Transverse colon (tissue), 4 donors: ENCODE measurements at regions not wholly inside any gene's neighbourhood (a gene's known extent, or its start where the extent isn't known, plus 50 kb on each side); places are given as distances from the start of the nearest gene placed in this dataset.

Source experiments
- DNase-seq: peaks from one replicate; pipeline ENCODE4 v3.0.0-alpha.2; 2019
- H3K27ac ChIP-seq, 4 donors: fragments of 200-600 bp; sonication (generic); 2 replicates each; pipeline ENCODE4 v1.5.1; 2016 to 2018; ENCODE audit warnings: inconsistent platforms in 4 of 4
- H3K27me3 ChIP-seq: fragments of 200-600 bp; sonication (generic); 2 replicates; pipeline ENCODE4 v1.5.1; 2017; ENCODE audit warnings: inconsistent platforms
- H3K36me3 ChIP-seq, 4 donors: fragments of 200-600 bp; sonication (generic); 2 replicates each; pipeline ENCODE4 v1.5.1; 2017 to 2019; ENCODE audit warnings: inconsistent platforms in 4 of 4
- H3K4me1 ChIP-seq, 4 donors: fragments of 200-600 bp; sonication (generic); 2 replicates each; pipeline ENCODE4 v1.5.1; 2017 to 2020; ENCODE audit warnings: inconsistent platforms in 4 of 4
- H3K4me3 ChIP-seq, 4 donors: fragments of 200-600 bp; sonication (generic); 1 replicate in 1 of 4; 2 replicates in 3 of 4; pipeline versions ENCODE4 v1.5.1 to v1.6.1; 2017 to 2019; ENCODE audit warnings: inconsistent platforms in 4 of 4
- H3K9me3 ChIP-seq, 2 donors: fragments of 200-600 bp; sonication (generic); 2 replicates each; pipeline ENCODE4 v1.5.1; 2017 to 2019; ENCODE audit warnings: inconsistent platforms in 2 of 2
- EP300 ChIP-seq: sonication (generic); formaldehyde crosslinking; IDR thresholded peaks from one replicate; pipeline ENCODE4 v1.6.1; 2017; ENCODE audit warnings: antibody characterized with exemption, low read depth
- POLR2A ChIP-seq: fragments of 450-650 bp; IDR thresholded peaks from one replicate; pipeline ENCODE4 v1.6.1; 2016; ENCODE audit warnings: antibody characterized with exemption, mild to moderate bottlenecking, moderate library complexity
- POLR2AphosphoS5 ChIP-seq, 3 donors: sonication (generic); formaldehyde crosslinking; IDR thresholded peaks; one replicate each; pipeline ENCODE4 v1.6.1; 2016; ENCODE audit warnings: antibody characterized with exemption in 3 of 3
- WGBS, 2 donors: methylation state at CpG; one replicate each; pipeline ENCODE4 v1.1.5; 2018; ENCODE audit warnings: low coverage in 1 of 2; 5-methylcytosine and 5-hydroxymethylcytosine counted together
- in situ Hi-C, 4 donors: fragments of 200-750 bp; cut with MboI; loops; one replicate each; pipeline versions ENCODE4 v1.15.0 to v1.15.1; 2017; ENCODE audit warnings: low sequenced_read_pairs in 3 of 4, low pct_ligation_motif_present in 1 of 4, low pct_unique_long_range_greater_than_20kb in 1 of 4
- intact Hi-C: fragments of 100-400 bp; cut with DNase I; formaldehyde crosslinking; loops from one replicate; pipeline ENCODE4 v1.15.1; 2023; ENCODE audit warnings: low total_unique reads
- TF ChIP-seq, protein P1 (sequence below), 5 experiments: fragments of 200-600 bp in 3 of 5; fragments of 450-650 bp in 2 of 5; sonication (generic) in 3 of 5; IDR thresholded peaks; 1 replicate in 2 of 5; 2 replicates in 3 of 5; pipeline ENCODE4 v1.5.1; 2016 to 2017; ENCODE audit warnings: antibody characterized with exemption in 5 of 5, inconsistent platforms in 3 of 5, mild to moderate bottlenecking in 2 of 5, moderate library complexity in 1 of 5

DNA sequence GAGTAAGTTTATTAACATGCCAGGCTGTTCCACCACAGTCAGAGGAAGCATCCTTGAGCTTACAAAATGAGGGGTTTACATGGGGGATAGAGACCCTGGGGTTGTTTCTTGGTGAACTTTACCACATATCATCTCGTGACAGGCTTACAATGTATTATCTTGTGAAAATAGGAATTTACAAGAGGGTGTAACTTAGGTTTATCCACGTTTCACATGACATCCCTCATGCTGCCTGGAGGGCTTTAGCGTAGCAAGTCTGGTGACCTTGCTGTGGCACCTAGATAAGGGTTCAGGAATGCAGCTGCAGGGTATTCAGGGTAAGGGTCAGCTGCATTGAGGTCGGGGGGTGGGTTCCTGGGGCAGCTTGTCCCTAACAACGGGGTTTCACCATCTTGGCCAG is 154.6 kb upstream of the ARG1 start:
- Histone ChIP-seq H3K4me1 (no peaks in the 10 kb centered on the region), H3K9me3 (no peaks in the 10 kb centered on the region), H3K27ac (no peak overlapping the region), H3K36me3 (no peaks in the 10 kb centered on the region), H3K4me3 (no peak overlapping the region), H3K27me3 (no peaks in the 10 kb centered on the region)
- in situ Hi-C loops (no loop called here), intact Hi-C loops (no loop called here)
- WGBS, 2 donors: 72 to 83% methylated on average over 1 to 5 of the region's 5 CpGs
- no peak for DNase-seq
- TF ChIP-seq, protein P1, sequence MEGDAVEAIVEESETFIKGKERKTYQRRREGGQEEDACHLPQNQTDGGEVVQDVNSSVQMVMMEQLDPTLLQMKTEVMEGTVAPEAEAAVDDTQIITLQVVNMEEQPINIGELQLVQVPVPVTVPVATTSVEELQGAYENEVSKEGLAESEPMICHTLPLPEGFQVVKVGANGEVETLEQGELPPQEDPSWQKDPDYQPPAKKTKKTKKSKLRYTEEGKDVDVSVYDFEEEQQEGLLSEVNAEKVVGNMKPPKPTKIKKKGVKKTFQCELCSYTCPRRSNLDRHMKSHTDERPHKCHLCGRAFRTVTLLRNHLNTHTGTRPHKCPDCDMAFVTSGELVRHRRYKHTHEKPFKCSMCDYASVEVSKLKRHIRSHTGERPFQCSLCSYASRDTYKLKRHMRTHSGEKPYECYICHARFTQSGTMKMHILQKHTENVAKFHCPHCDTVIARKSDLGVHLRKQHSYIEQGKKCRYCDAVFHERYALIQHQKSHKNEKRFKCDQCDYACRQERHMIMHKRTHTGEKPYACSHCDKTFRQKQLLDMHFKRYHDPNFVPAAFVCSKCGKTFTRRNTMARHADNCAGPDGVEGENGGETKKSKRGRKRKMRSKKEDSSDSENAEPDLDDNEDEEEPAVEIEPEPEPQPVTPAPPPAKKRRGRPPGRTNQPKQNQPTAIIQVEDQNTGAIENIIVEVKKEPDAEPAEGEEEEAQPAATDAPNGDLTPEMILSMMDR (IDR thresholded peaks at IDR 0.05): no peak

DNA sequence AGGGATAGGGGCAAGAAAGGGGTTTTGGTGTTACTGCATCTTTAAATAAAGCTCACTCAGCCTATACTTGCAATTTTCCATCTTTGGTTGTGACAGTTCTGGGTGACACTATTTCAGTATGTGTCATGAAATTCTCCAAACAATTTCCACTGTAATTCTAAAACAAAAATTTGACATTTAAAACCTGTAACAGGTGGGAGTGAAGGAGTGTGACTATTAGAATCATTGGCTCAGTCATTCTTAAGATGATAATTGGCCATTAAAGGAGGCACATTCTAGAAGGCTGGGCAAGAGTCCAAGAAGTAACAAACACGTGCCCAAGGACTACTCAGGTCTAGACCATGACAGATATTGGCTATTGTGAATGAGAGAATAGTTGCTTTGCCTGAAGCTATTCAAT is 153.3 kb upstream of the ARG1 start:
- intact Hi-C loops (no loop called here), in situ Hi-C loops (no loop called here)
- Histone ChIP-seq H3K27ac (no peak overlapping the region), H3K36me3 (no peaks in the 10 kb centered on the region), H3K9me3 (no peaks in the 10 kb centered on the region), H3K27me3 (no peaks in the 10 kb centered on the region), H3K4me3 (no peak overlapping the region), H3K4me1 (no peaks in the 10 kb centered on the region)
- WGBS, 2 donors: 22 to 55% methylated on average over 1 of the region's 1 CpG
- TF ChIP-seq POLR2A: no peak
- no peak for TF ChIP-seq POLR2AphosphoS5 (IDR thresholded peaks at IDR 0.05)
- no peak for TF ChIP-seq EP300
- TF ChIP-seq, protein P1 (IDR thresholded peaks at IDR 0.05): no peak
- DNase-seq: no peak

DNA sequence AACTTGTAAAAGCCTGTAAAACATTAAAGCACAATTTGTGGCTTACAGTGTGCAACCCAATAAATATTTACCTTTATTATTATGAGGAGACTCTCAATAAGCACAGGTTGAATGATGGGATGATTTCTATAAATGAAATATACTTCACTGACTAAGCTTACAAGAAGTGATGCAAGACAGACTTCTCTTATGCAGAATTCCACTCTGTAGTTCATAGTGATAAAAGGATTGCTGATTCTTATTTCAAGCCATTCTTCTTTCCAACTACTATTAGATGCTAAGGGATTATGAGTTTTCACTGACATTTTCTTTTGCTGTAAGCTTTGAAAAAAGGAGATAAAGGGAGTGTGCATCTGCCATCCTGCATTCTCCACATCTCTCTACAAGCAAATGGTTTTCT is 149.0 kb upstream of the ARG1 start:
- Histone ChIP-seq H3K4me1 (no peaks in the 10 kb centered on the region), H3K4me3 (no peak overlapping the region), H3K27ac (no peak overlapping the region), H3K9me3 (no peaks in the 10 kb centered on the region), H3K36me3 (no peaks in the 10 kb centered on the region), H3K27me3 (no peaks in the 10 kb centered on the region)
- intact Hi-C loops: no loop called here
- in situ Hi-C loops: no loop called here
- TF ChIP-seq, protein P1 (IDR thresholded peaks at IDR 0.05): no peak
- TF ChIP-seq POLR2A: no peak
- TF ChIP-seq EP300: no peak
- no peak for TF ChIP-seq POLR2AphosphoS5 (IDR thresholded peaks at IDR 0.05)
- DNase-seq: no peak

DNA sequence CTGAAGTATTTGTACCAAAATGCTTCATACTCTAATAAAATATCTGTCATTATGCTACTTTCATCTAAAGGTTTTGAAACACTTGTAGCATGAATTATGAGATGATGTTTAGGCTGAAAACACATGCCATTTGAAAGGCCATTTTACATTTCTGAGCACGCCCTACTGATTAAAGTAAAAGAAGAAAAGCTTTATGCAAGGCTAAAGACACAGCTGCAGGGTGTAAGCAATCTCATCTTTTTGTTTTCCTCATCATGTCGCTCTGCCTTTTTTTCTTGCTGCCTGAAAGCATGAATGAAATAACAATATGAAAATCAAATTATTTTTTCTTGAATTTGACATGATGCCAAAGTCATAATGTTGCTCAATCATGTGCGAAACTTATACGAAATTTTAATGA is 148.6 kb upstream of the ARG1 start:
- no peaks in the 10 kb centered on the region for H3K27me3 ChIP-seq
- 78 to 83% methylated on average over 4 of the region's 4 CpGs for WGBS, 2 donors
- H3K9me3 ChIP-seq: no peaks in the 10 kb centered on the region
- in situ Hi-C loops (no loop called here), intact Hi-C loops (no loop called here)
- no peaks in the 10 kb centered on the region for H3K4me1 ChIP-seq
- TF ChIP-seq POLR2A (no peak), POLR2AphosphoS5 (IDR thresholded peaks at IDR 0.05) (no peak), EP300 (no peak)
- TF ChIP-seq, protein P1 (IDR thresholded peaks at IDR 0.05): no peak
- no peak overlapping the region for H3K4me3 ChIP-seq
- H3K27ac ChIP-seq: no peak overlapping the region
- H3K36me3 ChIP-seq: no peaks in the 10 kb centered on the region
- no peak for DNase-seq
